Ramos (cell line): ENCODE measurements at regions not wholly inside any gene's neighbourhood (a gene's known extent, or its start where the extent isn't known, plus 50 kb on each side); places are given as distances from the start of the nearest gene placed in this dataset.
"Not testable (repeated sequence)": the region's sequence is repeated elsewhere in the genome, so short reads cannot be mapped to it uniquely, and the experiment has no call there.

ENCODE experiments used
- in situ Hi-C: fragments of 300-500 bp; cut with MboI; formaldehyde crosslinking; loops from one replicate; pipeline ENCODE4 v1.14.3; 2022; ENCODE audit warnings: low sequenced_read_pairs; ENCODE audit not compliant: unreplicated experiment

GRCh38 chr5:125463466-125464092 is 717.1 kb upstream of the ZNF608 start:
- in situ Hi-C loops = no loop called here

GRCh38 chr5:125464847-125465432 is 718.5 kb upstream of the ZNF608 start:
- in situ Hi-C loops = no loop called here

- in situ Hi-C loops = no loop called here
Observed at GRCh38 chr5:125465703-125466102, 719.3 kb upstream of the ZNF608 start.

- in situ Hi-C loops = no loop called here
Observed at GRCh38 chr5:125467222-125467621, 720.8 kb upstream of the ZNF608 start.

GRCh38 chr5:125470280-125470902 is 724.0 kb upstream of the ZNF608 start:
- in situ Hi-C loops = no loop called here

- in situ Hi-C loops = no loop called here
Observed at GRCh38 chr5:125476901-125477585, 730.6 kb upstream of the ZNF608 start.

GRCh38 chr5:125477586-125477975 is 731.1 kb upstream of the ZNF608 start:
- in situ Hi-C loops = no loop called here

- in situ Hi-C loops = no loop called here
Observed at GRCh38 chr5:125478599-125478998, 732.2 kb upstream of the ZNF608 start.

- in situ Hi-C loops = no loop called here
Observed at GRCh38 chr5:125480911-125481310, 734.5 kb upstream of the ZNF608 start.

GRCh38 chr5:125481506-125482465 is 735.3 kb upstream of the ZNF608 start:
- in situ Hi-C loops = no loop called here

- in situ Hi-C loops = no loop called here
Observed at GRCh38 chr5:125483609-125484008, 737.2 kb upstream of the ZNF608 start.

GRCh38 chr5:125484272-125484741 is 737.9 kb upstream of the ZNF608 start:
- in situ Hi-C loops = no loop called here

GRCh38 chr5:125484742-125485641 is 738.6 kb upstream of the ZNF608 start:
- in situ Hi-C loops = no loop called here

GRCh38 chr5:125485771-125486170 is 739.3 kb upstream of the ZNF608 start:
- in situ Hi-C loops = no loop called here

GRCh38 chr5:125486634-125487033 is 740.2 kb upstream of the ZNF608 start:
- in situ Hi-C loops = no loop called here

- in situ Hi-C loops = no loop called here
Observed at GRCh38 chr5:125487231-125487630, 740.8 kb upstream of the ZNF608 start.

- in situ Hi-C loops = not testable (repeated sequence)
Observed at GRCh38 chr5:125487652-125488051, 741.2 kb upstream of the ZNF608 start.

GRCh38 chr5:125489146-125489545 is 742.7 kb upstream of the ZNF608 start:
- in situ Hi-C loops = no loop called here

GRCh38 chr5:125491986-125492492 is 745.6 kb upstream of the ZNF608 start:
- in situ Hi-C loops = no loop called here
